Trophoblast cell (in vitro differentiated cells and primary cell): ENCODE measurements at regions not wholly inside any gene's neighbourhood (a gene's known extent, or its start where the extent isn't known, plus 50 kb on each side); places are given as distances from the start of the nearest gene placed in this dataset.

ENCODE experiments used
- DNase-seq, 2 donors: peaks; one replicate each; pipeline ENCODE4 v3.0.0-alpha.2; 2016
- H2AFZ ChIP-seq: 2 replicates; pipeline ENCODE4 v1.6.1; 2013; ENCODE audit warnings: low read length, moderate library complexity, mild to moderate bottlenecking; ENCODE audit not compliant: insufficient read depth, poor library complexity
- H2AK5ac ChIP-seq: 2 replicates; pipeline ENCODE4 v1.6.1; 2013; ENCODE audit warnings: mild to moderate bottlenecking, low read length
- H2BK120ac ChIP-seq: 2 replicates; pipeline ENCODE4 v1.6.1; 2013; ENCODE audit warnings: low read length, mild to moderate bottlenecking, moderate library complexity; ENCODE audit not compliant: insufficient read depth, poor library complexity
- H2BK12ac ChIP-seq: 2 replicates; pipeline ENCODE4 v1.6.1; 2013; ENCODE audit warnings: mild to moderate bottlenecking, low read length, moderate library complexity
- H2BK5ac ChIP-seq: 2 replicates; pipeline ENCODE4 v1.6.1; 2013; ENCODE audit warnings: low read length, low read depth, moderate library complexity, mild to moderate bottlenecking; ENCODE audit not compliant: poor library complexity
- H3K14ac ChIP-seq: 2 replicates; pipeline ENCODE4 v1.6.1; 2013; ENCODE audit warnings: mild to moderate bottlenecking, low read length
- H3K18ac ChIP-seq: 2 replicates; pipeline ENCODE4 v1.6.1; 2013; ENCODE audit warnings: mild to moderate bottlenecking, low read length
- H3K23ac ChIP-seq: 2 replicates; pipeline ENCODE4 v1.6.1; 2013; ENCODE audit warnings: low read length
- H3K27ac ChIP-seq: 2 replicates; pipeline ENCODE4 v1.5.1; 2013; ENCODE audit warnings: low read depth, mild to moderate bottlenecking, inconsistent platforms, low read length, moderate library complexity
- H3K27me3 ChIP-seq: 2 replicates; pipeline ENCODE4 v1.6.1; 2013; ENCODE audit warnings: inconsistent platforms, mild to moderate bottlenecking, low read length, moderate library complexity; ENCODE audit not compliant: insufficient read depth
- H3K36me3 ChIP-seq, 2 experiments: 1 replicate in 1 of 2; 2 replicates in 1 of 2; pipeline ENCODE4 v1.6.1; 2013; ENCODE audit warnings: low read length in 2 of 2, mild to moderate bottlenecking in 2 of 2, moderate library complexity in 1 of 2; ENCODE audit not compliant: insufficient read depth in 2 of 2, control insufficient read depth in 1 of 2
- H3K4ac ChIP-seq: 2 replicates; pipeline ENCODE4 v1.6.1; 2013; ENCODE audit warnings: low read depth, mild to moderate bottlenecking, low read length, moderate library complexity
- H3K4me1 ChIP-seq, 2 experiments: 1 replicate in 1 of 2; 2 replicates in 1 of 2; pipeline ENCODE4 v1.6.1; 2013; ENCODE audit warnings: low read length in 2 of 2, mild to moderate bottlenecking in 2 of 2, moderate library complexity in 1 of 2; ENCODE audit not compliant: insufficient read depth in 2 of 2, control insufficient read depth in 1 of 2
- H3K4me2 ChIP-seq: 2 replicates; pipeline ENCODE4 v1.6.1; 2013; ENCODE audit warnings: inconsistent platforms, mild to moderate bottlenecking, low read length, moderate library complexity
- H3K4me3 ChIP-seq: 2 replicates; pipeline ENCODE4 v1.5.1; 2013; ENCODE audit warnings: mild to moderate bottlenecking, low read depth, low read length, inconsistent platforms
- H3K79me1 ChIP-seq: one replicate; pipeline ENCODE4 v1.6.1; 2013; ENCODE audit warnings: low read length
- H3K79me2 ChIP-seq: 2 replicates; pipeline ENCODE4 v1.6.1; 2013; ENCODE audit warnings: low read length, mild to moderate bottlenecking; ENCODE audit not compliant: control insufficient read depth, insufficient read depth, poor library complexity
- H3K9ac ChIP-seq: 2 replicates; pipeline ENCODE4 v1.6.1; 2013; ENCODE audit warnings: mild to moderate bottlenecking, low read length
- H3K9me3 ChIP-seq: 2 replicates; pipeline ENCODE4 v1.6.1; 2013; ENCODE audit warnings: low read depth, mild to moderate bottlenecking, control low read depth, inconsistent platforms, low read length; ENCODE audit not compliant: insufficient read depth
- H4K12ac ChIP-seq: 2 replicates; pipeline ENCODE4 v1.6.1; 2013; ENCODE audit warnings: low read depth, mild to moderate bottlenecking, low read length, moderate library complexity
- H4K8ac ChIP-seq: 2 replicates; pipeline ENCODE4 v1.6.1; 2013; ENCODE audit warnings: low read depth, mild to moderate bottlenecking, low read length, moderate library complexity
- H4K91ac ChIP-seq: one replicate; pipeline ENCODE4 v1.6.1; 2013; ENCODE audit warnings: low read depth, mild to moderate bottlenecking, low read length, moderate library complexity
- WGBS: extraction: QIAGEN DNeasy Blood & Tissue Kit; methylation state at CpG from one replicate; pipeline ENCODE4 v1.1.7; 2013; ENCODE audit warnings: missing lambda C conversion rate; ENCODE audit not compliant: insufficient read length, insufficient coverage; ENCODE audit errors: extremely low coverage; 5-methylcytosine and 5-hydroxymethylcytosine counted together

DNA sequence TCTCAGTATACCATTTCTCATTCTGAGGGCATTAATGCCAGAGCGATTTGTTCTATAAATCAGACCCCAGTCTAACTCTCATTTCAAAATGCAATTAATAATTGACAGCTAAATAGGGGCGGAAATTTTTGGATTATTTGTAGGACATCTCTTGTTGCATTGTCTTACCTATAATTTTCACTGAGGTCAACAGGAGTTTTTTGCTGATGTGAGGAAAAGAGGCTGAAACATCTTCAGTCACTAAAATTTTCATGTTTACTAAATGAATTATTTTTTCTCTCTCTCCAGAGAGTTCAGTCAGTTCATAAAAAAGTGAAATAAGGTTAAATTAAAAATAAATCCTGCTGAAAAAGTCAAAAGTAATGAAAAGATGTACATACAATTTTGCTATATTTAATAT lies 295.9 kb downstream of the CCER1 start:
- H3K79me1 ChIP-seq: no peaks in the 10 kb centered on the region
- H3K9ac ChIP-seq: no peak overlapping the region
- no peak overlapping the region for H4K91ac ChIP-seq
- no peak overlapping the region for H4K8ac ChIP-seq
- WGBS: no CpG with 5 or more reads among the region's 2 CpGs
- H2AFZ ChIP-seq: no peak overlapping the region
- H3K27ac ChIP-seq: no peak overlapping the region
- H3K4me2 ChIP-seq: no peak overlapping the region
- no peak overlapping the region for H2BK5ac ChIP-seq
- no peaks in the 10 kb centered on the region for H3K27me3 ChIP-seq
- no peaks in the 10 kb centered on the region for H3K4me1 ChIP-seq
- no peak overlapping the region for H2BK120ac ChIP-seq
- no peak overlapping the region for H3K4me3 ChIP-seq
- H3K9me3 ChIP-seq: no peaks in the 10 kb centered on the region
- H3K23ac ChIP-seq: no peak overlapping the region
- H3K4ac ChIP-seq: no peak overlapping the region
- DNase-seq: no peak
- H3K36me3 ChIP-seq: no peaks in the 10 kb centered on the region
- H2BK12ac ChIP-seq: no peak overlapping the region
- H2AK5ac ChIP-seq: no peak overlapping the region
- H4K12ac ChIP-seq: no peak overlapping the region
- H3K18ac ChIP-seq: no peak overlapping the region
- no peaks in the 10 kb centered on the region for H3K79me2 ChIP-seq
- no peak overlapping the region for H3K14ac ChIP-seq

DNA sequence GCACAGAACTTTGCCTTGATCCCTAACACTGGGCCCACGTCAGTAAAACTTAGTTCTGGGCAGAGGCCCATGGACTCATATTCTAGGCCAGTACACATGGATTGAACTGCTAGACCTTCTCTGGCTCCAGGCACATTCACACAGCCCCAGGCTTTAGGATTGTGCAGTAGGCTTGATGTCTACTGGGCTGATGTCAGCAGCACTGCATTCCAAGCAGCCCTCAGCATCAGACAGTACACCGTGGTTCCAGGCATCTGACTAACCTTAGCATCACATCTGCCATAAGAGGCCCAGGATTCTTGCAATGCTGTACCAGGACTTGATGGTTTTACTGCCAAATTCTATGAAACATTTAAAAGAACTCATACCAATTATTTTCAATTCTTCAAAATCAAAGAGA lies 301.9 kb downstream of the CCER1 start:
- Histone ChIP-seq H3K79me1 (no peaks in the 10 kb centered on the region), H3K23ac (no peak overlapping the region), H3K27ac (no peak overlapping the region), H3K9ac (no peak overlapping the region), H3K14ac (no peak overlapping the region), H3K36me3 (no peaks in the 10 kb centered on the region), H3K27me3 (no peaks in the 10 kb centered on the region), H4K12ac (no peak overlapping the region), H2BK5ac (no peak overlapping the region), H3K9me3 (no peaks in the 10 kb centered on the region), H3K18ac (no peak overlapping the region), H2BK120ac (no peak overlapping the region), H3K4me1 (peaks cover 0 to 3% of the 10 kb centered on the region in 2 experiments), H3K4ac (no peak overlapping the region), H4K91ac (no peak overlapping the region), H3K4me2 (no peak overlapping the region), H3K79me2 (no peaks in the 10 kb centered on the region), H4K8ac (no peak overlapping the region), H2BK12ac (no peak overlapping the region), H2AK5ac (no peak overlapping the region), H3K4me3 (no peak overlapping the region), H2AFZ (no peak overlapping the region)
- WGBS: no CpG with 5 or more reads among the region's 2 CpGs
- DNase-seq: peak; percentile 60 to 70

DNA sequence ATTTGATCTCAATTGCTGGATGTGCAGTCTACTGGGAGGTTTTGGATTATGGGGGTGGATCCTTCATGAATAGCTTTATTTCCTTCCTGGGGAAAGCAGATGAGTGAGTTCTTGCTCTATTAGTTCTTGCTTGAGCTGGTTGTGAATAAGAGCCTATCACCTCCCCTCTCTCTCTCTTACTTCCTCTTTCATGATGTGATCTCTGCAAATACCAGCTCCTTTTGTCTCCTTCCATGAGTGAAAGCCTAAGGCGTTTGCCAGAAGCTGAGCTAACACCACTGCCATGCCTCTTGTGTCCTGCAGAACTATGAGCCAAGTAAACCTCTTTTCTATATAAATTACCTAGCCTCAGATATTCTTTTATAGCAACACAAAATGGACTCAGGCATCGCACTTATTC lies 302.7 kb downstream of the CCER1 start:
- Histone ChIP-seq H3K4me2 (no peak overlapping the region), H2AK5ac (no peak overlapping the region), H3K36me3 (no peaks in the 10 kb centered on the region), H3K9me3 (no peaks in the 10 kb centered on the region), H3K4ac (no peak overlapping the region), H3K4me3 (no peak overlapping the region), H2AFZ (no peak overlapping the region), H2BK120ac (no peak overlapping the region), H3K14ac (no peak overlapping the region), H4K12ac (no peak overlapping the region), H3K79me2 (no peaks in the 10 kb centered on the region), H3K27ac (no peak overlapping the region), H2BK12ac (no peak overlapping the region), H3K4me1 (peaks cover 0 to 3% of the 10 kb centered on the region in 2 experiments), H4K91ac (no peak overlapping the region), H4K8ac (no peak overlapping the region), H2BK5ac (no peak overlapping the region), H3K27me3 (no peaks in the 10 kb centered on the region), H3K23ac (no peak overlapping the region), H3K79me1 (no peaks in the 10 kb centered on the region), H3K9ac (no peak overlapping the region), H3K18ac (no peak overlapping the region)
- no CpG with 5 or more reads among the region's 2 CpGs for WGBS
- DNase-seq: no peak

DNA sequence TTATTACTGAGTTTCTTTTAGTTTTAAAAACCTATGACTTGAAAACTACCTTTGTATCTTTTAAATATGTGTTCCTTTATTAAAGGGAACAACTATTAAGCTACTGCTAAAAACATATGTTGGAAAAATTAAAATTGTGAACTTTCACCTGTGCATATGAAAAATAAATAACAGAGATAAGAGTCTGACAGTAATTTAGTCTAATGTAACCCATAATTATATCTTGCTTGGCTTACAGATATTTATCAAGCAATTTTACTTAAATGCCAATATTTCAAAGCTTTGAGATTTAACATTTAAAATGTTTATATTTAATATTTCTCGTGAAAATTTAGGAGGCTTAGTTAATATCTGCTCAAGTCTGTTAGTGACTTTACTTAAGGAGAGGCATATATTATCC lies 309.8 kb downstream of the CCER1 start:
- no peaks in the 10 kb centered on the region for H3K79me2 ChIP-seq
- no peak overlapping the region for H3K4me2 ChIP-seq
- no peak for DNase-seq
- H3K9me3 ChIP-seq: no peaks in the 10 kb centered on the region
- no peak overlapping the region for H3K18ac ChIP-seq
- H2BK12ac ChIP-seq: no peak overlapping the region
- no peaks in the 10 kb centered on the region for H3K79me1 ChIP-seq
- H2AK5ac ChIP-seq: no peak overlapping the region
- no peak overlapping the region for H2AFZ ChIP-seq
- no peak overlapping the region for H4K8ac ChIP-seq
- H3K27ac ChIP-seq: no peak overlapping the region
- no peak overlapping the region for H2BK120ac ChIP-seq
- no peak overlapping the region for H3K4me3 ChIP-seq
- H2BK5ac ChIP-seq: no peak overlapping the region
- no peak overlapping the region for H4K12ac ChIP-seq
- H4K91ac ChIP-seq: no peak overlapping the region
- H3K23ac ChIP-seq: no peak overlapping the region
- H3K36me3 ChIP-seq: no peaks in the 10 kb centered on the region
- no peaks in the 10 kb centered on the region for H3K4me1 ChIP-seq
- no peak overlapping the region for H3K14ac ChIP-seq
- no peak overlapping the region for H3K4ac ChIP-seq
- H3K27me3 ChIP-seq: no peaks in the 10 kb centered on the region
- H3K9ac ChIP-seq: no peak overlapping the region
- no CpG with 5 or more reads among the region's 1 CpG for WGBS
